OCI-LY3 (cell line): ENCODE measurements at regions not wholly inside any gene's neighbourhood (a gene's known extent, or its start where the extent isn't known, plus 50 kb on each side); places are given as distances from the start of the nearest gene placed in this dataset.

Experiments
- CTCF ChIP-seq: fragments of 200-600, 300-600 bp; sonication (generic); IDR thresholded peaks from 2 replicates; pipeline ENCODE4 v1.5.1; 2014; ENCODE audit warnings: antibody characterized with exemption, low read length, low read depth
- EZH2phosphoT487 ChIP-seq: fragments of 200-600 bp; shearing (Covaris generic); IDR thresholded peaks from 2 replicates; pipeline ENCODE4 v1.6.1; 2018; ENCODE audit warnings: antibody characterized with exemption, mixed run types, low read depth

GRCh38 chr6:22106451-22106850 lies 190.4 kb downstream of the PRL start:
- TF ChIP-seq CTCF: no peak
- TF ChIP-seq EZH2phosphoT487: no peak
